ENCODE measurements at regions not wholly inside any gene's neighbourhood (a gene's known extent, or its start where the extent isn't known, plus 50 kb on each side); places are given as distances from the start of the nearest gene placed in this dataset.

- ATAC-seq = no peak
- Histone ChIP-seq H3K36me3 (ENCODE audit: low read depth) (no peaks in the 10 kb centered on the region), H3K9me3 (peaks cover 19% of the 10 kb centered on the region), H3K4me3 (no peak overlapping the region), H3K4me1 (ENCODE audit: low read depth) (no peaks in the 10 kb centered on the region)
- TF ChIP-seq, protein P1, sequence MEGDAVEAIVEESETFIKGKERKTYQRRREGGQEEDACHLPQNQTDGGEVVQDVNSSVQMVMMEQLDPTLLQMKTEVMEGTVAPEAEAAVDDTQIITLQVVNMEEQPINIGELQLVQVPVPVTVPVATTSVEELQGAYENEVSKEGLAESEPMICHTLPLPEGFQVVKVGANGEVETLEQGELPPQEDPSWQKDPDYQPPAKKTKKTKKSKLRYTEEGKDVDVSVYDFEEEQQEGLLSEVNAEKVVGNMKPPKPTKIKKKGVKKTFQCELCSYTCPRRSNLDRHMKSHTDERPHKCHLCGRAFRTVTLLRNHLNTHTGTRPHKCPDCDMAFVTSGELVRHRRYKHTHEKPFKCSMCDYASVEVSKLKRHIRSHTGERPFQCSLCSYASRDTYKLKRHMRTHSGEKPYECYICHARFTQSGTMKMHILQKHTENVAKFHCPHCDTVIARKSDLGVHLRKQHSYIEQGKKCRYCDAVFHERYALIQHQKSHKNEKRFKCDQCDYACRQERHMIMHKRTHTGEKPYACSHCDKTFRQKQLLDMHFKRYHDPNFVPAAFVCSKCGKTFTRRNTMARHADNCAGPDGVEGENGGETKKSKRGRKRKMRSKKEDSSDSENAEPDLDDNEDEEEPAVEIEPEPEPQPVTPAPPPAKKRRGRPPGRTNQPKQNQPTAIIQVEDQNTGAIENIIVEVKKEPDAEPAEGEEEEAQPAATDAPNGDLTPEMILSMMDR (IDR thresholded peaks at IDR 0.05) = no peak
- intact Hi-C loops (cut with DNase I, micrococcal nuclease) = no loop called here
- DNase-seq = no peak
Measured at GRCh38 chr10:36488579-36488978, 636.8 kb upstream of the ANKRD30A start.

DNA sequence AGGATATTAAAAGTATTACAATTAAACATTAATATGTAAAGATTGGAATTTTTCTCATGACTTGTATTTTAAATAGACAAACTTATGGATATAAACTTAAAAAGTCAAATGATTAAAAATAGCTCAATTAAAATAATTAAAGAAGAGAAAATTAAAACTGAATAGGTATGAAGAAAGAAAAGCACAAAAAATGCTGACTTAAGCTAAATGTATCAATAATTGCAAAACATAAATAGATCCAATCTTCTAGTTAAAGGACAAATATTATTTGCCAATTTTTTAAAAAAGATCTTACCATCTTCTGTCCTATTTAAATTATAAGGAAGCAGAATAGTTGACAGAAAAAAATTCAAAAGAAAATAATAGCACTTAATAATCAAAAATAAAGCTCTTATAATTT lies 646.3 kb upstream of the ANKRD30A start:
- DNase-seq = no peak
- TF ChIP-seq, protein P1 (IDR thresholded peaks at IDR 0.05) = no peak
- Histone ChIP-seq H3K9me3 (peaks cover 38% of the 10 kb centered on the region), H3K4me1 (ENCODE audit: low read depth) (no peaks in the 10 kb centered on the region), H3K36me3 (ENCODE audit: low read depth) (no peaks in the 10 kb centered on the region), H3K4me3 (no peak overlapping the region)
- ATAC-seq = no peak
- intact Hi-C loops (cut with DNase I, micrococcal nuclease) = no loop called here

- no peak overlapping the region for H3K4me3 ChIP-seq
- intact Hi-C loops (cut with DNase I, micrococcal nuclease) = no loop called here
Measured at GRCh38 chr10:36476399-36476798, 649.0 kb upstream of the ANKRD30A start.

GRCh38 chr10:36475746-36476145 lies 649.7 kb upstream of the ANKRD30A start:
- no peak overlapping the region for H3K4me3 ChIP-seq
- no peaks in the 10 kb centered on the region for H3K4me1 ChIP-seq (ENCODE audit: low read depth)
- TF ChIP-seq, protein P1 (IDR thresholded peaks at IDR 0.05) = no peak
- DNase-seq (no peak), ATAC-seq (no peak)
- peaks cover 18% of the 10 kb centered on the region for H3K9me3 ChIP-seq
- no peaks in the 10 kb centered on the region for H3K36me3 ChIP-seq (ENCODE audit: low read depth)
- intact Hi-C loops (cut with DNase I, micrococcal nuclease) = no loop called here

More at GRCh38 chr10:36476399-36476798, 649.0 kb upstream of the ANKRD30A start:
- Histone ChIP-seq H3K4me1 (ENCODE audit: low read depth) (no peaks in the 10 kb centered on the region), H3K36me3 (ENCODE audit: low read depth) (no peaks in the 10 kb centered on the region), H3K9me3 (peaks cover 23% of the 10 kb centered on the region)
- DNase-seq = no peak
- TF ChIP-seq, protein P1 (IDR thresholded peaks at IDR 0.05) = no peak
- no peak for ATAC-seq

DNA sequence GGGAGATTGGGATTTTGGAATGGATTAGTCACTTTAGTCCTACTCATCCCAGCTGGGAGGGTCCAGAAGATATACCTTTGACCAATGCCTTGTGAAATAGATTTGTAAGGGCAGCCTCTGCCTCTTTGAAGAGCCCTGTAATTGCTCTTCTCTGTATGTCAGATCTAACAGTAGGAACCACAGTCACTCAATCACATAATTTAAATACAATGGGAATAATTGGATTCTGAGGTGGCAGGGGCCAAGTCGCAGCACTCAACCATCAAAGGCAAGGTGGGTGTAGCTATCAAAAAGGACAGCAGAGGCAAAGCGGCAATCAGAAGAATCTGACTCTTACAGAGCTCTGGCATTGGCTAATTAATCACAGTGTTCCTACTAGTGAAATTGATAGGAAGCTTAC lies 650.9 kb upstream of the ANKRD30A start:
- intact Hi-C loops (cut with DNase I, micrococcal nuclease) = no loop called here
- no peak for ATAC-seq
- DNase-seq = no peak
- Histone ChIP-seq H3K9me3 (peaks cover 15% of the 10 kb centered on the region), H3K4me1 (ENCODE audit: low read depth) (no peaks in the 10 kb centered on the region), H3K36me3 (ENCODE audit: low read depth) (no peaks in the 10 kb centered on the region), H3K4me3 (no peak overlapping the region)
- TF ChIP-seq, protein P1 (IDR thresholded peaks at IDR 0.05) = no peak

- Histone ChIP-seq H3K9me3 (peaks cover 14% of the 10 kb centered on the region), H3K36me3 (ENCODE audit: low read depth) (no peaks in the 10 kb centered on the region), H3K4me1 (ENCODE audit: low read depth) (no peaks in the 10 kb centered on the region), H3K4me3 (no peak overlapping the region)
- DNase-seq (no peak), ATAC-seq (no peak)
- intact Hi-C loops (cut with DNase I, micrococcal nuclease) = no loop called here
- TF ChIP-seq, protein P1 (IDR thresholded peaks at IDR 0.05) = no peak
Measured at GRCh38 chr10:36473122-36473521, 652.3 kb upstream of the ANKRD30A start.
